GM12864 (cell line): ENCODE measurements at regions not wholly inside any gene's neighbourhood (a gene's known extent, or its start where the extent isn't known, plus 50 kb on each side); places are given as distances from the start of the nearest gene placed in this dataset.

ENCODE experiments used
- DNase-seq: peaks from one replicate; pipeline ENCODE4 v3.0.0-alpha.2; 2011; ENCODE audit warnings: low read depth
- H3K4me3 ChIP-seq: 2 replicates; pipeline ENCODE4 v1.5.1; 2011; ENCODE audit warnings: mild to moderate bottlenecking, low read depth, low read length, control low read depth
- CTCF ChIP-seq: IDR thresholded peaks from 2 replicates; pipeline ENCODE4 v1.5.1; 2011; ENCODE audit warnings: low read depth, mild to moderate bottlenecking, moderate library complexity, low read length, control low read depth, inconsistent platforms; ENCODE audit errors: missing control alignments

GRCh38 chr7:130988443-130988842 is 254.4 kb upstream of the KLF14 start:
- TF ChIP-seq CTCF: no peak
- no peak overlapping the region for H3K4me3 ChIP-seq
- no peak for DNase-seq

- no peak for TF ChIP-seq CTCF
- no peak for DNase-seq
- H3K4me3 ChIP-seq: no peak overlapping the region
These were observed 255.2 kb upstream of the KLF14 start for GRCh38 chr7:130989101-130989795.

GRCh38 chr7:130990178-130990832 is 256.3 kb upstream of the KLF14 start:
- no peak for TF ChIP-seq CTCF
- no peak overlapping the region for H3K4me3 ChIP-seq
- no peak for DNase-seq

- no peak for DNase-seq
- H3K4me3 ChIP-seq: no peak overlapping the region
- TF ChIP-seq CTCF: no peak
These were observed 259.8 kb upstream of the KLF14 start for GRCh38 chr7:130993671-130994365.

GRCh38 chr7:130994378-130995115 is 260.5 kb upstream of the KLF14 start:
- TF ChIP-seq CTCF: no peak
- no peak for DNase-seq
- no peak overlapping the region for H3K4me3 ChIP-seq

GRCh38 chr7:130995252-130996081 is 261.5 kb upstream of the KLF14 start:
- TF ChIP-seq CTCF: no peak
- no peak overlapping the region for H3K4me3 ChIP-seq
- DNase-seq: no peak
